ENCODE measurements at regions not wholly inside any gene's neighbourhood (a gene's known extent, or its start where the extent isn't known, plus 50 kb on each side); places are given as distances from the start of the nearest gene placed in this dataset.

DNA sequence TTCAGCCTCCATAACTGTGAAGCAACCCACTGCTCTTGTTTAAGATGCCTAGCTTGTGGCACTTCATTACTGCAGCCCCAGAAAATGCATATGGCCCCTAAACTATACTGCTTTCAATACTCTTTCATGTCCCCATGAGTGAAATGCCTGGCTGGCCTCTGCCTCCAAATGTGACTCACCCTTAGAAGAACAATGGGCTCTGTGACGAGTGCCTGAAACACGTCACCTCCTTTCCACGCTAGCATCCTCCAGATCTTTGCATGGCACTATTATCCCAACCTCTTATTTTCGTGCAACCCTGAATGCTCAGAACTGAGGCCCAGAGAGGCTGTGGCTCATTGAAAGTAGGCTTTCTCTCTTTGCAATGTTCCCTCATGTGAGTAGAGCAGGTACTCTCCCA, 233.1 kb downstream of the CBLN1 start:
- Histone ChIP-seq H3K27ac (ENCODE audit: low read length) (no peak overlapping the region), H3K27me3 (ENCODE audit: control insufficient read depth, insufficient read depth, low read length) (peaks cover 2% of the 10 kb centered on the region), H3K4me1 (ENCODE audit: control insufficient read depth, insufficient read depth, low read length) (no peaks in the 10 kb centered on the region), H3K9me3 (ENCODE audit: control insufficient read depth, low read depth, low read length) (no peaks in the 10 kb centered on the region), H3K4me3 (ENCODE audit: low read length) (no peak overlapping the region), H3K36me3 (ENCODE audit: control insufficient read depth, insufficient read depth, low read length) (no peaks in the 10 kb centered on the region)
- DNase-seq = no peak
- WGBS (ENCODE audit: insufficient coverage, low lambda C conversion rate) = no CpG with 5 or more reads among the region's 4 CpGs

DNA sequence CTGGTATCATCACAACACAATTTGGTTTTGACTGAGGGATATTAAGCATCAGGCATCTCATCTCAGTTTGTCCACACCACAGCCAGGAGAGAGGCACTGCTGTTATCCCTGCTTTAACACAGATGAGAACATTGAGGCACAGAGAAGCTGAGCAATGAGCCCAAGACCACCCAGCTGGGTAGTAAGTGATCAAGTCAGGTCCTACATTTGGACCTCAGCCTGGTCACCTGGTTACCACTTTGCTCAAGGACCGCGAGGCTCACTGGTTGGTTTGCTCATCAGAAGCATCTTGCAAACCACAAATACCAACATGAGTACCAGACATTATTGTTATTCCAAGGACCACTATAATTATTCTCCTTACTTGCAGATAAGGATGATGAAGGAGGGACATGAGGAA, 245.5 kb downstream of the CBLN1 start:
- Histone ChIP-seq H3K9me3 (ENCODE audit: control insufficient read depth, low read depth, low read length) (no peaks in the 10 kb centered on the region), H3K27me3 (ENCODE audit: control insufficient read depth, insufficient read depth, low read length) (no peaks in the 10 kb centered on the region)
- WGBS (ENCODE audit: insufficient coverage, low lambda C conversion rate) = no CpG with 5 or more reads among the region's 2 CpGs

DNA sequence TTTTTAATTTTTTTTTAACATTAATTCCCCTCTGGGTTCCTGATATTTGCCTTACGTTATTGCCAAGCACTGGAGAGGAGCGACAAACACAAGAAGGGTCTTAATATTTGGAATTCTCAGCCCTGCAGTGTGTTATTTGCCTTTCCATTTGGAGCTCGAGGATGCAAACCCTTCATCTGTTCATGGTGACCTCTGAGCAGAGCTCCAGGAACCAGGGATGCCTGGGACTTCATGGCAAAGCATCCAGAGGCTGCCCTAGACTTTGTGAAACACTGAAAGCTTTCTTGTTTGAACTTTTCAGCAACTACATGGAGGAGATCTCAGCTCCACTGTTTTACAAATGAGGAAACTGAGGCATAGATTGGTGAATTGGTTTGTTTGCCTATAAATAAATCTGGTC, 254.2 kb downstream of the CBLN1 start:
- no peaks in the 10 kb centered on the region for H3K4me1 ChIP-seq (ENCODE audit: control insufficient read depth, insufficient read depth, low read length)
- H3K4me3 ChIP-seq (ENCODE audit: low read length) = no peak overlapping the region
- 100% methylated on average over 1 of the region's 3 CpGs for WGBS (ENCODE audit: insufficient coverage, low lambda C conversion rate)
- no peaks in the 10 kb centered on the region for H3K36me3 ChIP-seq (ENCODE audit: control insufficient read depth, insufficient read depth, low read length)
- H3K27ac ChIP-seq (ENCODE audit: low read length) = no peak overlapping the region
- no peaks in the 10 kb centered on the region for H3K27me3 ChIP-seq (ENCODE audit: control insufficient read depth, insufficient read depth, low read length)
- no peaks in the 10 kb centered on the region for H3K9me3 ChIP-seq (ENCODE audit: control insufficient read depth, low read depth, low read length)
- no peak for DNase-seq

More for the DNA sequence above, 245.5 kb downstream of the CBLN1 start:
- H3K4me1 ChIP-seq (ENCODE audit: control insufficient read depth, insufficient read depth, low read length) = no peaks in the 10 kb centered on the region
- H3K27ac ChIP-seq (ENCODE audit: low read length) = no peak overlapping the region
- H3K4me3 ChIP-seq (ENCODE audit: low read length) = no peak overlapping the region
- no peak for DNase-seq
- H3K36me3 ChIP-seq (ENCODE audit: control insufficient read depth, insufficient read depth, low read length) = no peaks in the 10 kb centered on the region

DNA sequence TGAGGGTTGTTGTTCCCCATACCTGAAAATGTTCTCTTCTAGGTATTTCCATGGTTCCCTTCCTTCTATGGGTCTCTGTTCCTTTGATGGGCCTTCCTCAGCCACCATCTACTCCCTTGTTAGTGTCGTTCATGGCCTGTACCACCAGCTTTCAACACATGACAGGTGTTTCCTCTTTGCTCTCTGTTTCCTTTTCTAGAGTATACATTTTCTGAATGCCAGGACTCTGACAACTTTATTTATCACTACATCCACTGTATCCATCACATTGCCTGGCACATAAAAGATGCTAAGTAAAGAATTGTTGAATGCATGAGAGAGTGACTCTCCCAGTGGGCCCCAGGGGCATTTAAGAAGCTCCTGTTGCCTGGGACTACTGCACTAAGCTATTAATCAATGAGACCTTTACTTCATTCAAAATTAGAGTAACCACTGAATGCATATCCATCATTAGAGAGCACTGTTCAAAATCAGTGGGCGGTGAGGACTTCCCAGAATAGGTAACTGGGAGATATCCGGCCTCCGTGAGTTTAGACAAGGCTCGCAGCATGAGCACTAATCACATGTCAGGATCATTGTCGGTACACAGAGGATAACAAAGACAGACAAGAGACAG, 255.0 kb downstream of the CBLN1 start:
- WGBS (ENCODE audit: insufficient coverage, low lambda C conversion rate) = 67% methylated on average over 1 of the region's 6 CpGs
- H3K4me3 ChIP-seq (ENCODE audit: low read length) = no peak overlapping the region
- H3K36me3 ChIP-seq (ENCODE audit: control insufficient read depth, insufficient read depth, low read length) = no peaks in the 10 kb centered on the region

DNA sequence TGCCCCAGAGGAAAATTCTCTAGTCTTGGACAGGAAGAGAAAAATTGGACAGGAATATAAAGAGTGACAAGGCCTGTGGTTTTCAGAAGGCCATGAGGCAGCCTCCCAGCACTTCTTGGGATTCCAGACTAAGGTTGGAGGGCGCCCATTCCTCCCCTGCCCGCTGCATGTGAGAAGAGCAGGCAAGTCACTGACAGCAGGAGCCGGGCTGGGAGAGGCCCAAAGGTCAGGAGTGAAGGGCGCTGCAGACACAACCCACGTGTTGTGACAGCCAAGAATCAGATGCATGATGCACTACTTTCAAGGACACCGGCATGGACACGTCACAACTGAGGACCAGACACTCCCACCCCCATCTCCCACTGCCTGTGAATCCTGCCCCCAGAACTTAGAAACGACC, 256.7 kb downstream of the CBLN1 start:
- DNase-seq = no peak
- WGBS (ENCODE audit: insufficient coverage, low lambda C conversion rate) = 80% methylated on average over 1 of the region's 8 CpGs
- H3K4me1 ChIP-seq (ENCODE audit: control insufficient read depth, insufficient read depth, low read length) = no peaks in the 10 kb centered on the region
- no peak overlapping the region for H3K27ac ChIP-seq (ENCODE audit: low read length)
- no peaks in the 10 kb centered on the region for H3K9me3 ChIP-seq (ENCODE audit: control insufficient read depth, low read depth, low read length)
- H3K27me3 ChIP-seq (ENCODE audit: control insufficient read depth, insufficient read depth, low read length) = peaks cover 13% of the 10 kb centered on the region
- H3K36me3 ChIP-seq (ENCODE audit: control insufficient read depth, insufficient read depth, low read length) = no peaks in the 10 kb centered on the region
- no peak overlapping the region for H3K4me3 ChIP-seq (ENCODE audit: low read length)

More for the DNA sequence above, 255.0 kb downstream of the CBLN1 start:
- Histone ChIP-seq H3K27me3 (ENCODE audit: control insufficient read depth, insufficient read depth, low read length) (peaks cover 2% of the 10 kb centered on the region), H3K4me1 (ENCODE audit: control insufficient read depth, insufficient read depth, low read length) (no peaks in the 10 kb centered on the region), H3K9me3 (ENCODE audit: control insufficient read depth, low read depth, low read length) (no peaks in the 10 kb centered on the region), H3K27ac (ENCODE audit: low read length) (no peak overlapping the region)
- no peak for DNase-seq

DNA sequence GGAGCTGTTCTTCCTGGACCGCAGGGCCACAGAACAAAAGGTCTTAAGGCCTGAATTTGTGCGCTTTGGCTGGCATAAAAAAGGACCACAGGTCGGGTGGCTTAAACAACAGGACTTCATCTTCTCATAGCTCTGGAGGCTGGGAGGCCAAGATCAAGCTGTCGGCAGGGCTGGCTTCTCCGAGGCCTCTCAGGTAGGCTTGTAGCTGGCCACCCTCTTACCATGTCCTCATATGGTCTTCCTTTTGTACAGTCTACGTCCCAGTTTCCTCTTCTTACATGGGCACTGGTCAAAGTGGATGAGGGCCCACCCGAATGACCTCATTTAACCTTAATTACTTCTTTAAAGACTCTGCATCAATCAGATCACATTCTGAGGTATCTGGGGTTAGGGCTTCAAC, 257.6 kb downstream of the CBLN1 start:
- no peak for DNase-seq
- Histone ChIP-seq H3K36me3 (ENCODE audit: control insufficient read depth, insufficient read depth, low read length) (no peaks in the 10 kb centered on the region), H3K4me3 (ENCODE audit: low read length) (no peak overlapping the region), H3K9me3 (ENCODE audit: control insufficient read depth, low read depth, low read length) (no peaks in the 10 kb centered on the region), H3K27me3 (ENCODE audit: control insufficient read depth, insufficient read depth, low read length) (peaks cover 20% of the 10 kb centered on the region), H3K27ac (ENCODE audit: low read length) (no peak overlapping the region), H3K4me1 (ENCODE audit: control insufficient read depth, insufficient read depth, low read length) (no peaks in the 10 kb centered on the region)
- no CpG with 5 or more reads among the region's 7 CpGs for WGBS (ENCODE audit: insufficient coverage, low lambda C conversion rate)

DNA sequence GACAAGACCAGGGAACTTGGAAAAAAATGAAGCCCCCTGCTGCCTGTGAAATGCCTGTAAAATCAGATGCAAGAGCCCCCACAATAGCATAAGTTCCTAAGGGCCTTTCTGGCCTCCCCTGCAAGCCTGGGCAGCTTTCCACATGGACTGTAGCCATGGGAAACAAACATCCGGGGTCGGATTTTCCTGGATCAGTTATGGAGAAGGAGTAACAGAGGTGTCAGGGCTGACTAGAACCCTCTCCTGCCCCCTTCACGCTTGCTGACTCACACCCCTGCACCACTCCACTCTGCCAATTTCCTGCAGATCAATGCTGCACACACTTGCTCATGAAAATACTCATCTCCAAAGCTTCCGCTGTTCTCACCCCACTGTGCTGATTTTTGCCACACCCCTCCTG, 258.6 kb downstream of the CBLN1 start:
- Histone ChIP-seq H3K27ac (ENCODE audit: low read length) (no peak overlapping the region), H3K4me1 (ENCODE audit: control insufficient read depth, insufficient read depth, low read length) (no peaks in the 10 kb centered on the region), H3K4me3 (ENCODE audit: low read length) (no peak overlapping the region), H3K36me3 (ENCODE audit: control insufficient read depth, insufficient read depth, low read length) (no peaks in the 10 kb centered on the region), H3K27me3 (ENCODE audit: control insufficient read depth, insufficient read depth, low read length) (peaks cover 20% of the 10 kb centered on the region), H3K9me3 (ENCODE audit: control insufficient read depth, low read depth, low read length) (no peaks in the 10 kb centered on the region)
- no peak for DNase-seq
- no CpG with 5 or more reads among the region's 4 CpGs for WGBS (ENCODE audit: insufficient coverage, low lambda C conversion rate)

DNA sequence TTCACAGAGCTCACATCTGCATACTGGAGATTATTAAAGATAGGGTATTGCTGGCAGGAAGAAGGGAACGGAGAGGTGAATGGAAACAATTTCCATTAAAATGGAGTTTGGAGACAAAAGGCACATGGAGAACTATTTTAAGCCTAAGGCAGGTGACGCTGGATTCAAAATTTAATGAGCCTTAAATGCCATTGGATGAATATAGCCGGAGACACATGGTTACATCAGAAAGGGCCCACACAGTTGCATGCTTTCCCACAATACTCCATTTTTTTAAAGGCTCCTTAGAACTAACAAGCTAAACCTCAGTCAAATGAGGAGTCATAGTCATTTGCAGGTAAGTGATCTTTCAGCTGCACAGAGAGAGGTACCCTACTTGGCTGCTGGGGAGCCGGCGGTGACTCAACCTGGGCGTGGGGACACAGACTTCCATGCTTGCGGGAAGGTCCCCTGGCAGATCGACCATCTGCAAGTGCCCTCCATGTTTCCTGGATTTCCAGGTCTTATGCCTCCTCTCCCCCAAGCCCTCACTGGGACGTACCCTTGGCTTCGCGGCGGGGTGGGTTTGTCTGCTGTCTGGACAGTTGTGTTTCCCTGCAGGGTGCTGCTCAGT, 259.2 kb downstream of the CBLN1 start:
- 100% methylated on average over 4 of the region's 12 CpGs for whole genome bisulfite sequencing (ENCODE audit: insufficient coverage, low lambda C conversion rate)
- no peak overlapping the region for H3K27ac ChIP-seq (ENCODE audit: low read length)
- H3K9me3 ChIP-seq (ENCODE audit: control insufficient read depth, low read depth, low read length) = no peaks in the 10 kb centered on the region
- DNase-seq = no peak
- no peaks in the 10 kb centered on the region for H3K4me1 ChIP-seq (ENCODE audit: control insufficient read depth, insufficient read depth, low read length)
- H3K4me3 ChIP-seq (ENCODE audit: low read length) = no peak overlapping the region
- H3K27me3 ChIP-seq (ENCODE audit: control insufficient read depth, insufficient read depth, low read length) = peaks cover 20% of the 10 kb centered on the region
- H3K36me3 ChIP-seq (ENCODE audit: control insufficient read depth, insufficient read depth, low read length) = no peaks in the 10 kb centered on the region

DNA sequence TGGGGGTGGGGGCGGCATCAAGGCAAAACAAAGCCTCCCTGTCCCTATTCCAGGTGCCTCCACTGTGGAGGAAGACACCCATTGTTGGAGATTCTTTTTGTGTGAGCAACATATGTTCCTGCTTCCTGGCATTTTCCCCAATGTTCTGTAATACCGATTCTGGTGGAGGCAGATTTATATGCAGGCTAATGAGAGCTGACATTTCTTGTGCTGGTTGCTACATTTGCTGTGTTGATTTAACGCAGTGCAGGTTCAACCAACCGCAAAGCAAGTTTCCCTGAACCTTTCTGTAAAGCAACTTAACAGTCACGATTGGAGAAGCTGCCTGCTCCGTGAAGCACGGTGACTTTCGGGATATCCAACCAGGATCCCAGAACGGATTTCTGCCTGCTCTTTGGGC, 260.5 kb downstream of the CBLN1 start:
- no peak for DNase-seq
- Histone ChIP-seq H3K27ac (ENCODE audit: low read length) (no peak overlapping the region), H3K27me3 (ENCODE audit: control insufficient read depth, insufficient read depth, low read length) (peaks cover 20% of the 10 kb centered on the region), H3K36me3 (ENCODE audit: control insufficient read depth, insufficient read depth, low read length) (no peaks in the 10 kb centered on the region), H3K4me1 (ENCODE audit: control insufficient read depth, insufficient read depth, low read length) (no peaks in the 10 kb centered on the region), H3K9me3 (ENCODE audit: control insufficient read depth, low read depth, low read length) (no peaks in the 10 kb centered on the region), H3K4me3 (ENCODE audit: low read length) (no peak overlapping the region)
- WGBS (ENCODE audit: insufficient coverage, low lambda C conversion rate) = no CpG with 5 or more reads among the region's 9 CpGs

DNA sequence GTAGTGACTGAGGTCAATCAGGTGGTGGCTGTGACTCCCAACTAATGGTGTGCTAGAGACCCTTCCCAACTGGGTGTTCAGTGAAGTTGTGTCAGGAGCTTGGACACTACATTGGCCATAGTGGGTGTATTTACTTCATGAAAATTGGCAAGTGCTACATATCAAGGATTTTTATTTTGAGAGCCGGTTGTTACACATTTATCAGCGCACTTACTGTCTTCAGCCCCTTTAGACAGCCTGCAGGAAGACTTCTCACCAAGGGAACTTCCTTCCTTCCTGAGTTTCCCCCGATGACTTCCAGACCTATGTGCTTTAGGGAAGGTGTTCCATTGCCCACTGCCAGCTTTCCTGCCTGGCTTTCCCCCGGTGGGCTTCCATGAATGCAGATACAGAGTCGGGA, 261.2 kb downstream of the CBLN1 start:
- H3K4me1 ChIP-seq (ENCODE audit: control insufficient read depth, insufficient read depth, low read length) = no peaks in the 10 kb centered on the region
- peaks cover 20% of the 10 kb centered on the region for H3K27me3 ChIP-seq (ENCODE audit: control insufficient read depth, insufficient read depth, low read length)
- no peaks in the 10 kb centered on the region for H3K9me3 ChIP-seq (ENCODE audit: control insufficient read depth, low read depth, low read length)
- no peak for DNase-seq
- 100% methylated on average over 1 of the region's 5 CpGs for WGBS (ENCODE audit: insufficient coverage, low lambda C conversion rate)
- H3K4me3 ChIP-seq (ENCODE audit: low read length) = no peak overlapping the region
- H3K36me3 ChIP-seq (ENCODE audit: control insufficient read depth, insufficient read depth, low read length) = no peaks in the 10 kb centered on the region
- H3K27ac ChIP-seq (ENCODE audit: low read length) = no peak overlapping the region

DNA sequence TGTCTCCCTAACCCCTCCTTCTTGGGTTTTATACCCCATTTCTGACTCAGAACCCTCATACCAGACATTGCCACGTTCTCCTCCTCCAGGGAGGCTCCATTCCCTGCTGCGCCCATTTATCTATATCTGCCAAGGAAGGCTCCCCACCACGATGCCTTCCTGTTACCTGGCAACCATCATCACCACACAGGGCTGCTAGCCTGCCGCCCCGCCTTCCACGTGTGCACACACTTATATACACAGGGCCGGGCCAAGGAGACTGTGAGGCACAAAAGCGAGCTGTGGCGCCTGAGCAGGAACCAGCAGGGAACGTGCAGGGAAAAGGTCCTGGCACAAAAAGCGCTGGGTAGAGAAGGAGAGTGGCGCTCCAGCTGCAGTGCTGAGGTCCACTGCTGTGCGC, 261.8 kb downstream of the CBLN1 start:
- H3K4me3 ChIP-seq (ENCODE audit: low read length) = no peak overlapping the region
- no peak overlapping the region for H3K27ac ChIP-seq (ENCODE audit: low read length)
- H3K27me3 ChIP-seq (ENCODE audit: control insufficient read depth, insufficient read depth, low read length) = peaks cover 20% of the 10 kb centered on the region
- peak in 1 of 2 donors; percentile 30 for DNase-seq
- H3K4me1 ChIP-seq (ENCODE audit: control insufficient read depth, insufficient read depth, low read length) = no peaks in the 10 kb centered on the region
- WGBS (ENCODE audit: insufficient coverage, low lambda C conversion rate) = 0% methylated on average over 1 of the region's 13 CpGs
- no peaks in the 10 kb centered on the region for H3K36me3 ChIP-seq (ENCODE audit: control insufficient read depth, insufficient read depth, low read length)
- no peaks in the 10 kb centered on the region for H3K9me3 ChIP-seq (ENCODE audit: control insufficient read depth, low read depth, low read length)

Data from large intestine (tissue), 3 donors.